CD4-positive, alpha-beta T cell (primary cell): ENCODE measurements at regions not wholly inside any gene's neighbourhood (a gene's known extent, or its start where the extent isn't known, plus 50 kb on each side); places are given as distances from the start of the nearest gene placed in this dataset.

Experiments used
- ATAC-seq: fragments of 200-7000 bp; cut with Tn5 transposase; one replicate; pipeline ENCODE4 v1.10.0; 2022; ENCODE audit warnings: mild to moderate bottlenecking; ENCODE audit not compliant: poor library complexity
- CTCF ChIA-PET: fragments of 350-600 bp; sonication (Branson Sonifier 250); formaldehyde crosslinking; loops from one replicate; lab custom pipeline; 2021; ENCODE audit warnings: antibody characterized with exemption, inconsistent platforms; lab: Charles Lee
- POLR2A ChIA-PET: fragments of 350-600 bp; sonication (Branson Sonifier 250); formaldehyde crosslinking; loops from one replicate; lab custom pipeline; 2021; ENCODE audit warnings: antibody characterized with exemption, inconsistent platforms; lab: Charles Lee
- DNase-seq, 14 experiments: peaks; one replicate each; pipeline ENCODE4 v3.0.0-alpha.2; 2013 to 2020; ENCODE audit warnings: mixed read lengths in 2 of 14
- H3K27ac ChIP-seq, 2 donors: one replicate each; pipeline versions ENCODE4 v1.5.1 to v1.7.0; 2013; ENCODE audit warnings: low read length in 2 of 2, low read depth in 1 of 2, mild to moderate bottlenecking in 1 of 2
- H3K27me3 ChIP-seq, 2 experiments: 1 replicate in 1 of 2; 2 replicates in 1 of 2; pipeline versions ENCODE4 v1.6.1 to v1.7.0; 2013; ENCODE audit warnings: low read length in 2 of 2, control low read depth in 1 of 2, mild to moderate bottlenecking in 1 of 2, moderate library complexity in 1 of 2; ENCODE audit not compliant: insufficient read depth in 2 of 2, control insufficient read depth in 1 of 2
- H3K36me3 ChIP-seq: one replicate; pipeline ENCODE4 v1.6.1; 2013; ENCODE audit warnings: low read length, control low read depth; ENCODE audit not compliant: insufficient read depth
- H3K4me1 ChIP-seq: one replicate; pipeline ENCODE4 v1.6.1; 2013; ENCODE audit warnings: low read length, control low read depth; ENCODE audit not compliant: insufficient read depth
- H3K4me3 ChIP-seq: one replicate; pipeline ENCODE4 v1.5.1; 2013; ENCODE audit warnings: mild to moderate bottlenecking, low read length, moderate library complexity
- H3K9me3 ChIP-seq, 2 experiments: 1 replicate in 1 of 2; 2 replicates in 1 of 2; pipeline versions ENCODE4 v1.6.1 to v1.7.0; 2013; ENCODE audit warnings: low read length in 2 of 2, mild to moderate bottlenecking in 2 of 2, control low read depth in 1 of 2, moderate library complexity in 1 of 2; ENCODE audit not compliant: control insufficient read depth in 1 of 2, insufficient read depth in 1 of 2
- H3K27ac Mint-ChIP-seq: one replicate; pipeline ENCODE4 v1.8.0; 2020; ENCODE audit warnings: mixed read lengths
- H3K27me3 Mint-ChIP-seq: one replicate; pipeline ENCODE4 v1.8.0; 2021; ENCODE audit warnings: mixed read lengths
- H3K36me3 Mint-ChIP-seq: one replicate; pipeline ENCODE4 v1.8.0; 2021; ENCODE audit warnings: low read depth, mixed read lengths
- H3K4me1 Mint-ChIP-seq: one replicate; pipeline ENCODE4 v1.8.0; 2021; ENCODE audit warnings: low read depth, mixed read lengths
- H3K4me3 Mint-ChIP-seq: one replicate; pipeline ENCODE4 v1.8.0; 2020; ENCODE audit warnings: mild to moderate bottlenecking, mixed read lengths
- H3K9me3 Mint-ChIP-seq: one replicate; pipeline ENCODE4 v1.8.0; 2020; ENCODE audit warnings: mixed read lengths
- intact Hi-C, 2 experiments: fragments of 100-400 bp; cut with DNase I in 1 of 2; cut with micrococcal nuclease in 1 of 2; formaldehyde crosslinking; loops; one replicate each; pipeline versions ENCODE4 v1.15.1 to v1.9.0; 2023 to 2025; cut with DNase I, micrococcal nuclease
- TF ChIP-seq, protein P1 (sequence below): fragments of 200-600 bp; IDR thresholded peaks from one replicate; pipeline ENCODE4 v1.8.0; 2022; ENCODE audit warnings: antibody characterized with exemption, mild to moderate bottlenecking

DNA sequence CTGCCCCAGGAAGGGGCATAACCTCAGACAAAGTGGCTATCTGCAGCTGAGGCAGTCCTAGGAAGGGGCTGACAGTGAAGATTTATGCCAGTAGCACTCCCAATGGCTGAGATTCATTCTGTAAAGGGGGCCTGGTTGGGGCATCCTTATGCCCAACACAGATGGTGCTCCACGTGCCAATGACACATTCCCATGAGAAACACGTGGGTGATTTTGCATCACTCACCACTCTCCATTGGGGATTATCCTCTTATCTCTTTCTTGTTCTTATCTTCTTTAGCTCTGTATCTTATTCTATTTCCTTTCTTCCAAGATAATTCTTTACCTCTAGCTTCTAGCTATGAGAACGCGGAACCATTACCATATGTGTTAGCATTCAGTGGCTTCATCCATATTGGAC lies 194.0 kb upstream of the TUT7 start:
- intact Hi-C loops, result no loop called here
- ChIA-PET POLR2A (no interaction called here), CTCF (no interaction called here)
- no peaks in the 10 kb centered on the region for H3K4me1 Mint-ChIP-seq
- Histone ChIP-seq H3K27ac (no peak overlapping the region), H3K4me1 (no peaks in the 10 kb centered on the region), H3K27me3 (no peaks in the 10 kb centered on the region), H3K4me3 (no peak overlapping the region), H3K36me3 (no peaks in the 10 kb centered on the region), H3K9me3 (peaks cover 0 to 4% of the 10 kb centered on the region in 2 experiments)
- no peak overlapping the region for H3K27ac Mint-ChIP-seq
- no peak for DNase-seq
- H3K4me3 Mint-ChIP-seq, result no peak overlapping the region
- no peaks in the 10 kb centered on the region for H3K9me3 Mint-ChIP-seq
- peaks cover 22% of the 10 kb centered on the region for H3K27me3 Mint-ChIP-seq
- TF ChIP-seq, protein P1, sequence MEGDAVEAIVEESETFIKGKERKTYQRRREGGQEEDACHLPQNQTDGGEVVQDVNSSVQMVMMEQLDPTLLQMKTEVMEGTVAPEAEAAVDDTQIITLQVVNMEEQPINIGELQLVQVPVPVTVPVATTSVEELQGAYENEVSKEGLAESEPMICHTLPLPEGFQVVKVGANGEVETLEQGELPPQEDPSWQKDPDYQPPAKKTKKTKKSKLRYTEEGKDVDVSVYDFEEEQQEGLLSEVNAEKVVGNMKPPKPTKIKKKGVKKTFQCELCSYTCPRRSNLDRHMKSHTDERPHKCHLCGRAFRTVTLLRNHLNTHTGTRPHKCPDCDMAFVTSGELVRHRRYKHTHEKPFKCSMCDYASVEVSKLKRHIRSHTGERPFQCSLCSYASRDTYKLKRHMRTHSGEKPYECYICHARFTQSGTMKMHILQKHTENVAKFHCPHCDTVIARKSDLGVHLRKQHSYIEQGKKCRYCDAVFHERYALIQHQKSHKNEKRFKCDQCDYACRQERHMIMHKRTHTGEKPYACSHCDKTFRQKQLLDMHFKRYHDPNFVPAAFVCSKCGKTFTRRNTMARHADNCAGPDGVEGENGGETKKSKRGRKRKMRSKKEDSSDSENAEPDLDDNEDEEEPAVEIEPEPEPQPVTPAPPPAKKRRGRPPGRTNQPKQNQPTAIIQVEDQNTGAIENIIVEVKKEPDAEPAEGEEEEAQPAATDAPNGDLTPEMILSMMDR, result no peak
- H3K36me3 Mint-ChIP-seq, result no peaks in the 10 kb centered on the region
- ATAC-seq, result no peak

DNA sequence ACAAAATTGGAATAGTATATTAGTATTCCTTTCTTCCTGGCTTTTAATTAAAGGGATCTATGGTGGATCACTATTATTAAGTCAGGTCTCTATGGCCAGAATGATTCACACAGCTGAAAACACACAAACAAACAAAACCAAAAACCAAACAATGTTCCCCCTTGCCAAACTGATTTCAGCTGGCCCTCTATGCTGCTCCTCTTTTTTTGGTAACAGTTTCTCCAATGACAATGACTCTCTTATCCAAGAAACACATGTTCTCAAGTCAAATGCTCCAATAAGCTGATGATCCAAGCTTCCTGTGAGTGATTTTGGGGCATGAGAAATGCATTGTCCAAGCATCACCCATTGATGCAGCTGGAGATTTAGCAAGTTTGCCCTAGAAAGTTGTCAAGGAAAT lies 193.4 kb upstream of the TUT7 start:
- ChIA-PET POLR2A (no interaction called here), CTCF (interaction anchor here (0.6 kb wide), 1 partner anchor 37 kb away, joined by 3 read pairs; no protein-coding TSS in a partner anchor)
- TF ChIP-seq, protein P1, result no peak
- H3K9me3 ChIP-seq, result peaks cover 0 to 4% of the 10 kb centered on the region in 2 experiments
- Mint-ChIP-seq H3K36me3 (no peaks in the 10 kb centered on the region), H3K27me3 (peaks cover 16% of the 10 kb centered on the region), H3K27ac (no peak overlapping the region), H3K4me1 (no peaks in the 10 kb centered on the region), H3K4me3 (no peak overlapping the region), H3K9me3 (no peaks in the 10 kb centered on the region)
- H3K27me3 ChIP-seq, result no peaks in the 10 kb centered on the region
- ATAC-seq, result no peak
- H3K36me3 ChIP-seq, result no peaks in the 10 kb centered on the region
- no peak for DNase-seq
- H3K4me3 ChIP-seq, result no peak overlapping the region
- H3K4me1 ChIP-seq, result no peaks in the 10 kb centered on the region
- H3K27ac ChIP-seq, result no peak overlapping the region
- intact Hi-C loops, result no loop called here

- Mint-ChIP-seq H3K27ac (no peak overlapping the region), H3K4me3 (no peak overlapping the region), H3K4me1 (no peaks in the 10 kb centered on the region), H3K9me3 (no peaks in the 10 kb centered on the region), H3K27me3 (peaks cover 12% of the 10 kb centered on the region), H3K36me3 (no peaks in the 10 kb centered on the region)
- ATAC-seq (no peak), DNase-seq (no peak)
- H3K4me3 ChIP-seq, result no peak overlapping the region
- TF ChIP-seq, protein P1, result no peak
- ChIA-PET CTCF (no interaction called here), POLR2A (no interaction called here)
- intact Hi-C loops, result no loop called here
- no peaks in the 10 kb centered on the region for H3K4me1 ChIP-seq
- no peaks in the 10 kb centered on the region for H3K36me3 ChIP-seq
- H3K27ac ChIP-seq, result no peak overlapping the region
- no peaks in the 10 kb centered on the region for H3K27me3 ChIP-seq
- peaks cover 0 to 4% of the 10 kb centered on the region in 2 experiments for H3K9me3 ChIP-seq
Observed at GRCh38 chr9:86546712-86547111, 192.5 kb upstream of the TUT7 start.
